Testis (tissue), 2 donors: ENCODE measurements at regions not wholly inside any gene's neighbourhood (a gene's known extent, or its start where the extent isn't known, plus 50 kb on each side); places are given as distances from the start of the nearest gene placed in this dataset.

Experiments used
- POLR2A ChIP-seq: fragments of 450-650 bp; IDR thresholded peaks from one replicate; pipeline ENCODE4 v1.6.1; 2017; ENCODE audit warnings: antibody characterized with exemption, mild to moderate bottlenecking, moderate library complexity
- TF ChIP-seq, protein P1 (sequence below), 3 experiments: fragments of 450-650 bp in 2 of 3; fragments of 200-600 bp in 1 of 3; sonication (generic) in 1 of 3; IDR thresholded peaks; one replicate each; pipeline ENCODE4 v1.5.1; 2016 to 2019; ENCODE audit warnings: antibody characterized with exemption in 3 of 3, mild to moderate bottlenecking in 2 of 3, moderate library complexity in 1 of 3

GRCh38 chr10:83801983-83802382 is 337.3 kb upstream of the GHITM start:
- TF ChIP-seq POLR2A = no peak
- TF ChIP-seq, protein P1, sequence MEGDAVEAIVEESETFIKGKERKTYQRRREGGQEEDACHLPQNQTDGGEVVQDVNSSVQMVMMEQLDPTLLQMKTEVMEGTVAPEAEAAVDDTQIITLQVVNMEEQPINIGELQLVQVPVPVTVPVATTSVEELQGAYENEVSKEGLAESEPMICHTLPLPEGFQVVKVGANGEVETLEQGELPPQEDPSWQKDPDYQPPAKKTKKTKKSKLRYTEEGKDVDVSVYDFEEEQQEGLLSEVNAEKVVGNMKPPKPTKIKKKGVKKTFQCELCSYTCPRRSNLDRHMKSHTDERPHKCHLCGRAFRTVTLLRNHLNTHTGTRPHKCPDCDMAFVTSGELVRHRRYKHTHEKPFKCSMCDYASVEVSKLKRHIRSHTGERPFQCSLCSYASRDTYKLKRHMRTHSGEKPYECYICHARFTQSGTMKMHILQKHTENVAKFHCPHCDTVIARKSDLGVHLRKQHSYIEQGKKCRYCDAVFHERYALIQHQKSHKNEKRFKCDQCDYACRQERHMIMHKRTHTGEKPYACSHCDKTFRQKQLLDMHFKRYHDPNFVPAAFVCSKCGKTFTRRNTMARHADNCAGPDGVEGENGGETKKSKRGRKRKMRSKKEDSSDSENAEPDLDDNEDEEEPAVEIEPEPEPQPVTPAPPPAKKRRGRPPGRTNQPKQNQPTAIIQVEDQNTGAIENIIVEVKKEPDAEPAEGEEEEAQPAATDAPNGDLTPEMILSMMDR (IDR thresholded peaks at IDR 0.05) = no peak
